ENCODE measurements at regions not wholly inside any gene's neighbourhood (a gene's known extent, or its start where the extent isn't known, plus 50 kb on each side); places are given as distances from the start of the nearest gene placed in this dataset.

DNA sequence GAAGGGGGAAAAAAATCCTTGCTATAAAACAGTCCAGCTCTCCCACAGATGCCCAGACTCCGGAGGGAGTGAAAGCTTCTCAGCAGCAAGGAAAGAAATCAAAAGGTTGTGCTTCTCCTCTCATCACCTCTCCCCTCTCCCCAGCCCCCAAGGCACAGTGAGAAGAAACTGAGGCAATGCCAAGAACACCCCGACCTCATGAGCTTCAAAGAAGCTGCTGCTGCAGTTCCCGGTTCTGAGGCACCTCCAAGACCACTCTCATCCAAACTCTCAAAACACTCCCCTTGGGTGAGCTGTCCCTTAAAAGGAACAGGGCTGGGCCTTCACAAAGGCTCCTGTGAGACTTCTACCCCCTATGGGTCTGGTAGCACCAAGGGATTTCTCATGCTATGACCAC, 62.0 kb upstream of the KLF7 start:
- TF ChIP-seq REST (IDR thresholded peaks at IDR 0.05; ENCODE audit: insufficient replicate concordance, low read depth), result no peak
- TF ChIP-seq, protein P1, sequence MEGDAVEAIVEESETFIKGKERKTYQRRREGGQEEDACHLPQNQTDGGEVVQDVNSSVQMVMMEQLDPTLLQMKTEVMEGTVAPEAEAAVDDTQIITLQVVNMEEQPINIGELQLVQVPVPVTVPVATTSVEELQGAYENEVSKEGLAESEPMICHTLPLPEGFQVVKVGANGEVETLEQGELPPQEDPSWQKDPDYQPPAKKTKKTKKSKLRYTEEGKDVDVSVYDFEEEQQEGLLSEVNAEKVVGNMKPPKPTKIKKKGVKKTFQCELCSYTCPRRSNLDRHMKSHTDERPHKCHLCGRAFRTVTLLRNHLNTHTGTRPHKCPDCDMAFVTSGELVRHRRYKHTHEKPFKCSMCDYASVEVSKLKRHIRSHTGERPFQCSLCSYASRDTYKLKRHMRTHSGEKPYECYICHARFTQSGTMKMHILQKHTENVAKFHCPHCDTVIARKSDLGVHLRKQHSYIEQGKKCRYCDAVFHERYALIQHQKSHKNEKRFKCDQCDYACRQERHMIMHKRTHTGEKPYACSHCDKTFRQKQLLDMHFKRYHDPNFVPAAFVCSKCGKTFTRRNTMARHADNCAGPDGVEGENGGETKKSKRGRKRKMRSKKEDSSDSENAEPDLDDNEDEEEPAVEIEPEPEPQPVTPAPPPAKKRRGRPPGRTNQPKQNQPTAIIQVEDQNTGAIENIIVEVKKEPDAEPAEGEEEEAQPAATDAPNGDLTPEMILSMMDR (IDR thresholded peaks at IDR 0.05; ENCODE audit: insufficient read depth, low read length), result no peak
- no peak for TF ChIP-seq POLR2AphosphoS5 (IDR thresholded peaks at IDR 0.05; ENCODE audit: low read depth)
- no peak for TF ChIP-seq GABPA (IDR thresholded peaks at IDR 0.05; ENCODE audit: low read depth)
- no peak for TF ChIP-seq SPI1 (IDR thresholded peaks at IDR 0.05; ENCODE audit: borderline replicate concordance, low read depth)
- Histone ChIP-seq H3K4me3 (replicated peaks; ENCODE audit: insufficient read depth, low read length) (no peak overlapping the region), H3K27ac (replicated peaks) (no peak overlapping the region), H3K27me3 (ENCODE audit: insufficient read depth, poor library complexity, severe bottlenecking) (no peaks in the 10 kb centered on the region)
- DNase-seq (ENCODE audit: low read depth in 1 of 2, low spot score in 1 of 2), result no peak

DNA sequence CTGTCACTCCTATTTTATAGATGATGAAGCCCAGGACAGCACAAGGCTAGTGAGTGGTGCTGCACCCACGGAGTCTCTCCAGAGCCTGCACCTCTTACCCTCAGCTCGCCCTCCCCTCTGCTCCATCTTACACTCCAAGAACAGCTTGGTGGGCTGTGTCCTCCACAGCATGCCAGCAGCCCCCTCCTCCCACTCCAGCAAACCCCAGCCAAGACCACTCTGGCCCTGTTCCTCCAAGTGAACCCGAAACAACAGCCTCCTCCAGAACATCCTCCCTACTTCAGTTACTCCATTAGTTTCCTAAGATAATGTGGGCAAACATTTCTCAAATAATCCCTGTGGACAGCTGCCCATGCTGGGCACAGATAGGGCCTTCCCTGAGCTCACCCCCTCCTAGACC, 62.7 kb upstream of the KLF7 start:
- Histone ChIP-seq H3K27ac (replicated peaks) (no peak overlapping the region), H3K4me3 (replicated peaks; ENCODE audit: insufficient read depth, low read length) (no peak overlapping the region), H3K27me3 (ENCODE audit: insufficient read depth, poor library complexity, severe bottlenecking) (no peaks in the 10 kb centered on the region)
- DNase-seq (ENCODE audit: low read depth in 1 of 2, low spot score in 1 of 2), result no peak
- TF ChIP-seq POLR2AphosphoS5 (IDR thresholded peaks at IDR 0.05; ENCODE audit: low read depth), result no peak
- no peak for TF ChIP-seq GABPA (IDR thresholded peaks at IDR 0.05; ENCODE audit: low read depth)
- TF ChIP-seq, protein P1 (IDR thresholded peaks at IDR 0.05; ENCODE audit: insufficient read depth, low read length), result no peak
- no peak for TF ChIP-seq REST (IDR thresholded peaks at IDR 0.05; ENCODE audit: insufficient replicate concordance, low read depth)
- no peak for TF ChIP-seq SPI1 (IDR thresholded peaks at IDR 0.05; ENCODE audit: borderline replicate concordance, low read depth)

GRCh38 chr2:207229161-207229560, 63.4 kb upstream of the KLF7 start:
- Histone ChIP-seq H3K27ac (replicated peaks) (no peak overlapping the region), H3K4me3 (replicated peaks; ENCODE audit: insufficient read depth, low read length) (no peak overlapping the region), H3K27me3 (ENCODE audit: insufficient read depth, poor library complexity, severe bottlenecking) (no peaks in the 10 kb centered on the region)
- DNase-seq (ENCODE audit: low read depth in 1 of 2, low spot score in 1 of 2), result no peak
- TF ChIP-seq REST (IDR thresholded peaks at IDR 0.05; ENCODE audit: insufficient replicate concordance, low read depth), result no peak
- no peak for TF ChIP-seq SPI1 (IDR thresholded peaks at IDR 0.05; ENCODE audit: borderline replicate concordance, low read depth)

Measured in HL-60 (cell line).